NCI-H1694 treated with DMSO at 0.1 percent for 48 hours (cell line): ENCODE measurements at regions not wholly inside any gene's neighbourhood (a gene's known extent, or its start where the extent isn't known, plus 50 kb on each side); places are given as distances from the start of the nearest gene placed in this dataset.
"Not testable (repeated sequence)": the region's sequence is repeated elsewhere in the genome, so short reads cannot be mapped to it uniquely, and the experiment has no call there.

Experiments
- DNase-seq: peaks from one replicate; lab custom pipeline; 2025; lab: John Stamatoyannopoulos, UW

- no peak for DNase-seq
Measured at GRCh38 chr6:77324866-77325265, 138.4 kb downstream of the HTR1B start.

DNA sequence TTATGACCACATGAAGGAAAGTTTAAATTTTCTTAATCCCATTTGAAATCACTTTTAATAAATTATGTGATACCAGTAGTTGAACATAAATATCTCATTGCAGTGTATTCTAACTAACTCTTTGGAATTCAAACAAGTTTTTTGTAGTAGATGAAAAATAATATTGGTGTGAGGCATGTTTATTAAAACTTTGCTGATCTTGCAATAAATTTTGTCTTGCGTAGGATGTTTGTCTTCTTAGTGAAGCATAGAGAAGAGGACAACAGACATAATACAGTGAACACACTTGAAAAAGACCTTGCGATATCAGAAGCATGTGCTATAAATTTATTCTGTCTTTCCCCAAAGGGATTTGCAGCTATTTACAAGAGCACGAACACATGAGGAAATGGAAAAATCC is 140.7 kb downstream of the HTR1B start:
- no peak for DNase-seq

GRCh38 chr6:77318256-77318655 is 145.0 kb downstream of the HTR1B start:
- DNase-seq: no peak

GRCh38 chr6:77313595-77313994 is 149.7 kb downstream of the HTR1B start:
- DNase-seq: no peak

- DNase-seq: no peak
Measured at GRCh38 chr6:77299931-77300330, 163.4 kb downstream of the HTR1B start.

GRCh38 chr6:77298283-77298682 is 165.0 kb downstream of the HTR1B start:
- no peak for DNase-seq

GRCh38 chr6:77292564-77293546 is 170.4 kb downstream of the HTR1B start:
- DNase-seq: no peak

DNA sequence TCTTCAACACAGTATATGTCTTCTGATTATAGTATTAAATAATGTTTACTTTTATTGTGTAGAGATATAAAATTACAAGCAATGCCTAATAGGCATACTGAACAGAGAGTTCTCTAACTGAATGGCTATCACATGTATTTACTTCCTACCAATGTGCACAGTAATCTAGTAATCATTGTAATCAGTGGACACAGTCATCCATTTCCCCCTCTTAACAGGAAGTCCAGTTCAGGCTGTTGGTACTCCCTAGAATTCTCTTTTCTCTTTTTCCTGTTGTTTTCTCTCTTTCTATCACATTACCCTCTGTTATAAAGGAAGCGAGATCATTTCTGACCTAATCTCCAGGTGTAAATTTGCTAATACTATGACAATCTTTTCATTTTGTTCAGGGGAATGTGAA is 172.5 kb downstream of the HTR1B start:
- DNase-seq: no peak

- no peak for DNase-seq
Measured at GRCh38 chr6:77286541-77286940, 176.8 kb downstream of the HTR1B start.

DNA sequence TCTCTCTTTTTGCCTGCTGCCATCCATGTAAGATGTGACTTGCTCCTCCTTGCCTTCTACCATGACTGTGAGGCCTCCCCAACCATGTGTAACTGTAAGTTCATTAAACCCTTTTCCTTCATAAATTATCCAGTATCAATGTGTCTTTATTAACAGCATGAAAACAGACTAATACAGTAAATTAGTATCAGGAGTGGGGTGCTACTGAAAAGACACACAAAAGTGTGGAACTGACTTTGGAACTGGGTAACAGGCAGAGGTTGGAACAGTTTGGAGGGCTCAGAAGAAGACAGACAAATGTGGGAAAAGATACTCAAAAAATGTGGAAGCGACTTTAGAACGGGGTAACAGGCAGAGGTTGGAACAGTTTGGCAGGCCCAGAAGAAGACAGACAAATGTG is 189.4 kb downstream of the HTR1B start:
- DNase-seq: no peak

GRCh38 chr6:77264970-77265369 is 198.3 kb downstream of the HTR1B start:
- no peak for DNase-seq

GRCh38 chr6:77263003-77263402 is 200.3 kb downstream of the HTR1B start:
- DNase-seq: no peak

- not testable (repeated sequence) for DNase-seq
Measured at GRCh38 chr6:77251801-77252200, 211.5 kb downstream of the HTR1B start.

DNA sequence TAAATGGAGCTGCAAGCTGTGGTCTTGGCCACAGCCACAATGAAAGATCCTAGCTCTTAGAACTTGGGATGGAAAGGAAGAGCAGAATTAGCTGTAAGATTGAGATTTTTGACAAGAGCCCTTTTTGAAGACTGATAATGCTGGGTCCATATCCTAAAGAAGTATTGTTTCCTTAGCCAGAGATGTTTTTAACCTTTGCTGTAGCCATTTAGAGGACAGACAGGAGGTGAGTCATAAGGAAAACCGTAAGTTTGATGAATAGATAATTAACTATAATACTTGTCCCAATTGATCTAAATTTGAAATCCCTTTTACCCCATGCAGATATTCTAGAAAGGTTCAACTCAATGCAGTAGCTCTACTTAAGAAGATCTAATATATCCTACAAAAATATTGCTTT is 213.7 kb downstream of the HTR1B start:
- no peak for DNase-seq

GRCh38 chr6:77245026-77245425 is 218.3 kb downstream of the HTR1B start:
- no peak for DNase-seq

DNA sequence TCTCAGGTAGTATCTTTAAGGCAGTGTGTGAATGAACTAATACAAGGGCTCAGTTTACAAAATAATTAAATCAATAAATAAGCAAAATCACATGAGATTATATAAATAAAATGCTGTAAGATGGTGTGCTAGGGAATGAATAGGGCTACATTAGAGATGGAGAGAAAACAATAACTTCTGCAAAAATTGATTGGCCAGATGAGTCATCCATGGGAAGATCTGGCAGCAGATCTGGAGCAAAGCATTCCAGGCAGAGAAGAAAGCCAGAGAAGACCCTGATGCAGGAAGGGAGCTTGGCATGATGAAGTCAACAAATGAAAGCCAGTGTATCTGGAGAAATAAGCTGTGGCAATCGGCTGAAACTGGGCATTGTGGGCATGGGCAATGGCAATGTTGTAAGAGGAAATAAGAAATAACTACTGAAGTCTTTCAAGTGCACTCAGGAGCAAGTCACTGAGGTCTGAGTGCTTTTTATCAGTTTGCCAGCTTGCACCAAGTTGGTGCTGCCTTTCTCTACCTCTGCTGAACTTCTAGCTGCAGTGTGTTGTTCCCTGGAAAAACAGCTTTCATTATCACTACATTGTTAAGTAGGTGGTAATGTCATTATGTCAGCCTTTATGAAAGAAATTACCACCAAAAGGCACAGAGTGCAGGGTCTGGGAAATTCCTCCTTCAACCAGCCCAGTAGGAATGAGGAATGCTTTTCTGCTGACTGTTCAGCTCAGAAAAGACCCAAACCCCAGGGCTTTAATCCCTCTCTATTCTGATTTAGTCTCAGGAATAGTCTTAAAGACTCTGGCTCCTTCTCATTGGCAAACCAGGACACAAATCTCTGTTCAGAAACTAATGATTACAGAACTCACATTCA is 231.6 kb downstream of the HTR1B start:
- no peak for DNase-seq

- no peak for DNase-seq
Measured at GRCh38 chr6:77228279-77228678, 235.0 kb downstream of the HTR1B start.

GRCh38 chr6:77217896-77218295 is 245.4 kb downstream of the HTR1B start:
- DNase-seq: no peak

DNA sequence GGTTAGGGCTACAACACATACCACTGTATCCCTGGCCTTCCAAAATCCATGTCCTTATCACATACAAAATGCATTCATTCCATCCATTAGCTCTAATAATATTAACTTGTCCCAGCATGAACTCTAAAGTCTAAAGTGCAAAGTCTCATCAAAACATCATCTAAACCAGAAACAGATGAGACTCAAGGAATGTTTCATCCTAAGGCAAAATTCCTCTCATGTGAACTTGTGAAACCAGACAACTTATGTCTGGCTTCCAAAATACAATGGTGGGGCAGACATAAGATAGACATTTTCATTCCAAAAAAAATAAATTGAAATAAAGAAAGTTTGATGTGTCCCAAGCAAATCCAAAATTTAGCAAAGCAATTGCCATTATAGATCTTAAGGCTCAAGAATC is 257.4 kb downstream of the HTR1B start:
- no peak for DNase-seq

GRCh38 chr6:77204555-77204954 is 258.7 kb downstream of the HTR1B start:
- no peak for DNase-seq

DNA sequence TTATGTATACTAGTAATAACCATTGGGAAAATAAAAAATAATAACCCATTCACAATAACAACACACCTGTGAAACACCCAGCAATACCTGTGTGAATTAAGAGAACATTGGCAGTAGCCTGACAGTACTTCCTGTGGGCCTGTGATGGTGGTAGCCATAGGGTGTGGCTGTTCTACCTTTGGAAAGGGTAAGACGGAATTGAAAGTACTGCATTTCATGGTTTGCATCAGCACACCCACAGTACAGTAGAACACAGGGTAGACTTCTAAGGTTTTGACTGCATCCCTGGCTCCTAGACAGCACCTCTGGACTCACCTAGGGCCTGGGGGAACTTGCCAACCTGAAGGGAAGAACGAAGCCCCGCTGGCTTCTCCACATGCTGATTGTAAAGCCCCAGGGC is 279.8 kb downstream of the HTR1B start:
- DNase-seq: no peak

DNA sequence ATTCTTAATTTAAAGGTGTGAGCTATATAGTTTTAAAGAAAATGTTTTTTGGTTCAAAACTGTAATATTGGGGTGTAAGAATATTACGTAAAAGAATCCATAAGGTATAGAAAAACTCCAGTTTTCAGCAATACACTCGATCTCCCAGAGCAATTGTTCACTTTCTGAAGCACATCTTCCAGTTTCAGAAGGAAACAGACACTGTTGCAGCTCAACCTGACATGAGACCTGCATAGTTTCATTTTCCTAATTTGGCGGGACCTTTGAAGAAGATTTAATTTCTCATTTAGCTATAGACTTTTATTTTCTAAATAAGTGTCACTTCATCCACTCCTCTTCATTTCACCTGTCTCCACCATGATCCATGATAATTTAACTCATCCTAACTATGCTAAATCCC is 281.5 kb downstream of the HTR1B start:
- DNase-seq: no peak

- DNase-seq: no peak
Measured at GRCh38 chr6:77180326-77180725, 283.0 kb downstream of the HTR1B start.
